GM12878 (cell line): ENCODE measurements at regions not wholly inside any gene's neighbourhood (a gene's known extent, or its start where the extent isn't known, plus 50 kb on each side); places are given as distances from the start of the nearest gene placed in this dataset.

ENCODE experiments used
- ATAC-seq: fragments of 200-7000 bp; cut with Tn5 transposase; 3 replicates; pipeline ENCODE4 v1.9.1; 2020; ENCODE audit warnings: mild to moderate bottlenecking, moderate library complexity
- BruUV-seq: library from RNA; stranded (reverse); fragments of 400-500 nt; replicated peaks from 2 replicates; lab custom pipeline; 2021; lab: Mats Ljungman, UMichigan
- CTCF ChIA-PET: fragments of 300-600 bp; sonication (Branson Sonifier 250); formaldehyde crosslinking; extraction: SDS; loops from one replicate; lab custom pipeline; 2021; ENCODE audit warnings: inconsistent platforms; lab: Yijun Ruan, JAX
- POLR2A ChIA-PET: fragments of 350-600 bp; formaldehyde crosslinking; extraction: SDS; loops from one replicate; lab custom pipeline; 2021; ENCODE audit warnings: inconsistent platforms; lab: Charles Lee
- RAD21 ChIA-PET: fragments of 300-600 bp; sonication (Branson Sonifier 250); formaldehyde crosslinking; loops from one replicate; lab custom pipeline; 2023; ENCODE audit warnings: antibody characterized with exemption; ENCODE audit not compliant: unreplicated experiment; lab: Charles Lee
- SMC1A ChIA-PET: fragments of 300-600 bp; sonication (Branson Sonifier 250); formaldehyde crosslinking; loops from one replicate; lab custom pipeline; 2023; ENCODE audit not compliant: unreplicated experiment, uncharacterized antibody; lab: Charles Lee
- DNase-seq: peaks from one replicate; pipeline ENCODE4 v3.0.0-alpha.2; 2011; ENCODE audit warnings: low read depth, low spot score
- FAIRE-seq: peaks from 3 replicates; lab custom pipeline; 2011; peaks lifted over from hg19 to GRCh38; lab: Jason Lieb, UNC
- H2AFZ ChIP-seq: 2 replicates; pipeline ENCODE4 v1.6.0; 2011; ENCODE audit warnings: low read depth, low read length, control low read depth; ENCODE audit not compliant: control insufficient read depth
- H3K27ac ChIP-seq: 2 replicates; pipeline ENCODE4 v1.5.1; 2011; ENCODE audit warnings: control low read depth; ENCODE audit not compliant: control insufficient read depth, insufficient read depth
- H3K27me3 ChIP-seq, 2 experiments: replicated peaks in 1 of 2; 2 replicates each; pipeline versions ENCODE4 v1.6.0 to v1.6.1; 2011; ENCODE audit warnings: low read length in 1 of 2; ENCODE audit not compliant: control insufficient read depth in 2 of 2, insufficient read depth in 2 of 2
- H3K36me3 ChIP-seq, 2 experiments: 2 replicates each; pipeline ENCODE4 v1.5.1; 2011; ENCODE audit warnings: low read length in 1 of 2; ENCODE audit not compliant: control insufficient read depth in 2 of 2, insufficient read depth in 2 of 2
- H3K4me1 ChIP-seq: 2 replicates; pipeline ENCODE4 v1.6.1; 2011; ENCODE audit warnings: mild to moderate bottlenecking, low read length, moderate library complexity, mixed read lengths; ENCODE audit not compliant: control insufficient read depth, insufficient read depth
- H3K4me2 ChIP-seq: 2 replicates; pipeline ENCODE4 v1.6.0; 2011; ENCODE audit warnings: control low read depth; ENCODE audit not compliant: control insufficient read depth, insufficient read depth
- H3K4me3 ChIP-seq: fragments of 200-600 bp; sonication (generic); 2 replicates; pipeline ENCODE4 v1.5.1; 2016
- H3K79me2 ChIP-seq: 2 replicates; pipeline ENCODE4 v1.6.0; 2011; ENCODE audit warnings: low read length; ENCODE audit not compliant: control insufficient read depth, insufficient read depth
- H3K9ac ChIP-seq: 2 replicates; pipeline ENCODE4 v1.8.0; 2011; ENCODE audit warnings: low read length, control low read depth, mixed read lengths; ENCODE audit not compliant: control insufficient read depth, insufficient read depth
- H3K9me3 ChIP-seq: replicated peaks from 3 replicates; pipeline ENCODE4 v1.5.1; 2011; ENCODE audit warnings: mild to moderate bottlenecking, low read length; ENCODE audit not compliant: control insufficient read depth, insufficient read depth
- H4K20me1 ChIP-seq: 2 replicates; pipeline ENCODE4 v1.6.0; 2011; ENCODE audit not compliant: control insufficient read depth, insufficient read depth
- BCL3 ChIP-seq: IDR thresholded peaks from 2 replicates; pipeline ENCODE4 v1.6.1; 2011; ENCODE audit warnings: borderline replicate concordance, low read depth, mild to moderate bottlenecking, moderate library complexity, low read length; ENCODE audit not compliant: insufficient read depth, poor library complexity, severe bottlenecking
- CHD4 ChIP-seq: fragments of 200-600 bp; sonication (generic); IDR thresholded peaks from 2 replicates; pipeline ENCODE4 v1.6.1; 2016; ENCODE audit warnings: mild to moderate bottlenecking
- IKZF1 ChIP-seq: fragments of 450-650 bp; conservative IDR thresholded peaks from 2 replicates; pipeline ENCODE4 v1.6.1; 2017; ENCODE audit warnings: antibody characterized with exemption, mild to moderate bottlenecking
- IRF4 ChIP-seq: IDR thresholded peaks from 2 replicates; pipeline ENCODE4 v1.6.1; 2011; ENCODE audit warnings: low read depth, low read length
- KDM1A ChIP-seq: fragments of 200-600 bp; sonication (generic); IDR thresholded peaks from 2 replicates; pipeline ENCODE4 v1.6.1; 2016; ENCODE audit warnings: borderline replicate concordance
- NFXL1 ChIP-seq: fragments of 450-650 bp; IDR thresholded peaks from 2 replicates; pipeline ENCODE4 v1.6.1; 2017; ENCODE audit warnings: antibody characterized with exemption, mild to moderate bottlenecking, borderline replicate concordance
- NRF1 ChIP-seq: conservative IDR thresholded peaks from 2 replicates; pipeline ENCODE4 v1.6.1; 2011; ENCODE audit warnings: mild to moderate bottlenecking, low read depth, low read length, improper control_type of control experiment
- TARDBP ChIP-seq: IDR thresholded peaks from 2 replicates; pipeline ENCODE4 v1.6.1; 2016; ENCODE audit warnings: borderline replicate concordance
- ZNF24 ChIP-seq: fragments of 450-650 bp; IDR thresholded peaks from 2 replicates; pipeline ENCODE4 v1.6.1; 2017; ENCODE audit warnings: antibody characterized with exemption, mild to moderate bottlenecking
- ZZZ3 ChIP-seq: IDR thresholded peaks from 2 replicates; pipeline ENCODE4 v1.6.1; 2011; ENCODE audit warnings: low read depth; ENCODE audit not compliant: control insufficient read depth, insufficient read length
- WGBS: methylation state at CpG from one replicate; pipeline ENCODE4 v1.1.6; 2016; ENCODE audit warnings: low lambda C conversion rate; ENCODE audit not compliant: insufficient replicate concordance, insufficient coverage; ENCODE audit errors: missing lambda C conversion rate; 5-methylcytosine and 5-hydroxymethylcytosine counted together
- in situ Hi-C: fragments of 300-500 bp; cut with MboI; formaldehyde crosslinking; loops from 9 replicates; pipeline ENCODE4 v1.14.3; 2018; ENCODE audit warnings: mixed read lengths
- intact Hi-C: fragments of 100-400 bp; cut with micrococcal nuclease; formaldehyde crosslinking; loops from one replicate; pipeline ENCODE4 v1.14.2; 2022; ENCODE audit not compliant: unreplicated experiment

DNA sequence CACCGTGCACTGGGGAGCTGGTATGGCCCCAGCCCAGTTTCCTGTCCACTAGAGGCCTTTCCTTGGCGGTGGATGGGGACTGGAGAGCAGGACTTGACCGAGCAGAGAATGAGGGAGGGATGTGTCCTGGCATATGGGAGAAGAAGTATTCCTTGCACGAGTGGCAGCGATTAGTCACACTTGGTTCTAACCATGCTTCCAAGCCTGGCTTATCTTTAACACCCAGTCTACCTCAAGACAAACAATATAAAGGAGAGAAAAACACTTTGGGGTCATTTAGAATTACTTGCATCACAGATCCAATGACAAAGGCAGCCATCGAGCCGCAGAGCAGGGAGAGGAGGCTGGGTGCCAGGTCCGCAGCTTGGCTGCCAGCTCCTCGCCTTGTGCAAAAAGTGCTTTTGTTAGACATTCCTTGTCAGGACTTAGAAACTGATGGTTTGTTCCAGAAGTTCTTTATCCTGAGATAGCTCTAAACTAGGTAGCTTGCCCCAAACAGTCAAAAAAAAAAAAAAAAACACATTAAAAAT lies 214.9 kb upstream of the GMDS start (continued):
- TF ChIP-seq ZNF24 (no peak), IRF4 (no peak)

DNA sequence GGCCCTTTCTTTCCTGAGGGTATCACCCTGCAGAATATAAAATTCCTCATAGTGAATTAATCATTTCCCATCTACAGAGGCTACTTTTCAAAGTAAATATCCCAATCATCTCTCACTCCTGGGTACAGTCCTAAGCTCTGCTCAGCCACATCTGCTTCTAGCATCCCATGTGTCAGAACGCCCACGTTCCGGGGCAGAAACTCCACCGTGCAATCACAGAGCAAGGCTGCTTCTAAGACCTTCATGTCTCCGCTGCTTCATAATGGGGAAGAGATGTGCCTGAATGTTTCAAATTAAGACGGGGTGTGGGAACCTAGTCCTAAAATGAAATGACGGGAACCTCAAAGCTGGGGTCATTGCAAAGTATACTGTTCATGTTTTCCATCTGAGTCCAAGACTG lies 208.8 kb upstream of the GMDS start:
- FAIRE-seq: no peak
- intact Hi-C loops: no loop called here
- WGBS: 43% methylated on average over 7 of the region's 7 CpGs
- no TSS peak for BruUV-seq
- SMC1A ChIA-PET: no interaction called here
- no peak for ATAC-seq
- Histone ChIP-seq H2AFZ (no peak overlapping the region), H3K4me2 (no peak overlapping the region), H3K79me2 (no peaks in the 10 kb centered on the region), H3K4me3 (no peak overlapping the region), H3K9ac (no peak overlapping the region), H3K9me3 (no peaks in the 10 kb centered on the region), H4K20me1 (no peaks in the 10 kb centered on the region), H3K27me3 (no peaks in the 10 kb centered on the region; a peak in 1 of 4 replicates), H3K4me1 (no peaks in the 10 kb centered on the region), H3K36me3 (no peaks in the 10 kb centered on the region), H3K27ac (no peak overlapping the region)
- CTCF ChIA-PET: no interaction called here
- TF ChIP-seq IRF4 (no peak), KDM1A (no peak), TARDBP (no peak), NFXL1 (no peak), CHD4 (no peak), IKZF1 (no peak), ZZZ3 (no peak), NRF1 (no peak), BCL3 (no peak)
- POLR2A ChIA-PET: no interaction called here
- in situ Hi-C loops: no loop called here
- no peak for DNase-seq
- RAD21 ChIA-PET: no interaction called here
